NCI-H1694 treated with DMSO at 0.1 percent for 48 hours (cell line): ENCODE measurements at regions not wholly inside any gene's neighbourhood (a gene's known extent, or its start where the extent isn't known, plus 50 kb on each side); places are given as distances from the start of the nearest gene placed in this dataset.

Source experiments
- DNase-seq: peaks from one replicate; lab custom pipeline; 2025; lab: John Stamatoyannopoulos, UW

DNA sequence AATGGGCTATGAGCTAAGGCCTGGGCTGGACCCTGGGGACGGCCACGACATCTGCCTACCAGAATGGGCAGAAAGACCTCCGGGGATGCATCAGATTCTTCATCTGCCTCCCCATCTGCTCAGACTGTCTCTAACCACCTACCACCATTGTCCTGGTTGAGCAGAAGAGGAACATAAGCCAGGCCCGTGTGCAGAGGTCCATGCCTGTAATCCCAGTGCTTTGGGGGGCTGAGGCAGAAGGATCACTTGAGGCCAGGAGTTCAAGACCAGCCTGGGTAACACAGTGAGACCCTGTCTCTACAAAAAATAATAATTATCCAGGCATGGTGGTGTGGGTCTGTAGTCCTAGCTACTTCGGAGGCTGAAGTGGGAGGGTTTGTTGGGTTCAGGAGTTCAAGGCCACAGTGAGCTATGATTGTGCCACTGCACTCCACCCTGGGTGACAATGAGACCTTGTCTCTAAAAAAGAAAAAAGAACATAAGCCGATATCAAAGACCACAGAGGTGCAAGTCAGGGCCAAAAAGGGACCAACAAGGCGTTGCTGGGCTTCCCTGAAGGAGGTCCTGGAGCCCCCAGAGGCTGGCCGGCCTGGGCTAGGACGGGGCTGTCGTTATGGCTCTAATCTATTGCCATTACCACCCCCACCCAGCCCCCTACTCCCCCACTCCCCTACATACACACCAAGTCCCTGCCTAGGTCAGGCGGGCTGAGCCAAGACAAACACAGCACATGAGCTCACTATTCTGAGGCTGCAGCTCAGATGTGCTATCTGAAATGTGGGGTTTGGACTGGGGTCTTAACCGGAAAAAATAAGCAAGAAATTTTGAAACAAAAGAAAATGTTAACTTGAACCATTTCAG lies 239.2 kb upstream of the RAB4A start:
- DNase-seq: peak; percentile 33

- no peak for DNase-seq
Observed at GRCh38 chr1:229032375-229032774, 238.5 kb upstream of the RAB4A start.

- DNase-seq: no peak
Observed at GRCh38 chr1:229033480-229033879, 237.4 kb upstream of the RAB4A start.

- DNase-seq: no peak
Observed at GRCh38 chr1:229034342-229034741, 236.6 kb upstream of the RAB4A start.

GRCh38 chr1:229035054-229035747 lies 235.7 kb upstream of the RAB4A start:
- no peak for DNase-seq

- DNase-seq: no peak
Observed at GRCh38 chr1:229035748-229036082, 235.2 kb upstream of the RAB4A start.

DNA sequence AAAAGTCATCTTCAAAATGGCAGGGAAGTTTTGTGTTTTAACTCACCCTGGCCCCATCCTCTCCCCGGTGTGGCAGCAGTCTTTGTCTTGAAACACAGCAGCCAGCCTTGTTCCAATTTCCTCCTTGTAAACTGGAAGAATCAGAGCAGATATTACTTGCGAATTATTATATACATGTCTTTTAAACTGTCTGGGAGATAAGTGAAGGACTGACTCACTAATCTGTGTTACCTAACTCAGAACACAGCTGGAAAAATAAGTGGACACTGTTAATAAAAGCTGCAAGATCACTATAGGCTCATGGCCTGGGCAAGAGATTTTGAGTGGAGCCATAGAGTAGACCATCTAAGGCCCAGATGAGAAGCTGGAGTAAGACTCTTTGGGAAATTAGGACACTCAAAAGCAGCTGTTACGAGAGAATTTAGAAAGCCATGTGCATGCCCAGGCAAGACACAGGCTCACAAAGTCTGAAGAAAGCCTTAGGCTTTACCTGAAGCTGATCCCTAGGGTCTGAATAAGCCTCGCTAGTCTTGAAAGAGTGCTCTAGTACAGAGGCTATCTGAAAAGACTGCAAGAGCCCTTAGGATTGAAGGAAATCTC lies 233.0 kb upstream of the RAB4A start:
- DNase-seq: no peak

- DNase-seq: no peak
Observed at GRCh38 chr1:229040630-229041358, 230.1 kb upstream of the RAB4A start.

DNA sequence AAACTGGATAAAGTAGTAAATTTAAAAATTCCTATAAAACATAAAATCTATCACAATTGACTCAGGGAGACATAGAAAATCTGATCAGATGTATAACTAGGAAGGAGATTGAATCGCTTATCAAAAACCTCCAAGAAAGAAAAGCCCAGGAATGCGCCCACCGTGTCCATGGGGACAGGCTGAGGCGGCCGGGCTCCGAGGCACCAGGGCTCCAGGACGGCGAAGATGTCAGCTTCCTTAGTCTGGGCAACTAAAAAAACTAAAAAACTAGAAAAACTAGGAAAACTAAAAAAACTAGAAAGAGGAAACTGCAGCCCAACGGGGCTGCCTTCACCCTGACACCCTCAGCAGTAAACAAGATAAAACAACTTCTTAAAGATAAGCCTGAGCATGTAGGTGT lies 229.0 kb upstream of the RAB4A start:
- no peak for DNase-seq

DNA sequence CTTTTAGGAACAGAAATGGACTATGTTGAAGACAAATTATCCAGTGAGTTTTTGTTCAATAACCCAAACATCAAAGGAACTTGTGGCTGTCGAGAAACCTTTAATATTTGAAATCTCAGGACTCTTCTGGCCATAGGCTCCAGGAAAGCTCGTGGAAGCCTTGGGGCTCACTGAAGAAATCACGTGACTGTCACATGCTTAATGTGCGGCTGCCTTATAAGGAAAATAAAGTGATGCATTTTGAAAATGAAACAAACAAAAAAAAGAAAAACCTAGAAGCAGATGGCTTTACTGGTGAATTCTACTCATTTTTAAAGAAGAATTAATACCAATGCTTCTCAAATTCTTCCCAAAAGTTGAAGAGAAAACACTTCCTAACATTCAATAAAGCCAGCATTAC lies 228.4 kb upstream of the RAB4A start:
- DNase-seq: no peak

GRCh38 chr1:229043115-229043514 lies 227.8 kb upstream of the RAB4A start:
- no peak for DNase-seq

- no peak for DNase-seq
Observed at GRCh38 chr1:229046251-229046853, 224.6 kb upstream of the RAB4A start.

DNA sequence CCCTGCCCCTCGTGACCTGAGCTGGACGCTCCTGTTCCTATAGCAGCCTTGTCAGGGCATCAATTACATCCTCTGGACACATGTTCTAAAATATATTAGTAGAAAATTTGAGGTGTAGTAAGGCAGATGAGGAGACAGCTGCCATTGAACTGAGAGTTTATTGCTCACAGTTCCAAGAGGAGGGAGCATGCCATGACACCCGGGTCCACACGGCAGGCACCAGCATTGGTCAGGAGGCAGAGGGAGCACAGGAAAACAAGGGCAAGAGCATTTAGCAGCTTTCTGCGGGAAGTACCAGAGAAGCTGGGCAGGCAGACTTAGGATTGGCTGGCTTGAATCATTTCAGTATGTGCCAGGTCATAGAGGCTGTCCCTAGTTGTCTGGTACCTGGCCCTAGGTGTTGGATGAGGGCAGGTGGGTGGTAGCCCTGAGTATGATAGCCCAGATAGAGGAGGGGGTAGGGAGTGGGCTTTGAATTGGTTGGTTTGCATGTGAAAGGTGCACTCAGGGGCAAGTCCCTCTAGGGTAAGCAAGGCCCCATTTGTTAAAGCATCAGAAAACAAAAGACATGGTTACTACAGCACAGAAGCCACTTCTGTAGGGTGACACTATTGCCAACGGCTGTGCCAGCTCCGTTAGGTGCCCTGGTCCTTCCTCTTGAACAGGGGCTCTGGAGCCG lies 223.6 kb upstream of the RAB4A start:
- DNase-seq: no peak

DNA sequence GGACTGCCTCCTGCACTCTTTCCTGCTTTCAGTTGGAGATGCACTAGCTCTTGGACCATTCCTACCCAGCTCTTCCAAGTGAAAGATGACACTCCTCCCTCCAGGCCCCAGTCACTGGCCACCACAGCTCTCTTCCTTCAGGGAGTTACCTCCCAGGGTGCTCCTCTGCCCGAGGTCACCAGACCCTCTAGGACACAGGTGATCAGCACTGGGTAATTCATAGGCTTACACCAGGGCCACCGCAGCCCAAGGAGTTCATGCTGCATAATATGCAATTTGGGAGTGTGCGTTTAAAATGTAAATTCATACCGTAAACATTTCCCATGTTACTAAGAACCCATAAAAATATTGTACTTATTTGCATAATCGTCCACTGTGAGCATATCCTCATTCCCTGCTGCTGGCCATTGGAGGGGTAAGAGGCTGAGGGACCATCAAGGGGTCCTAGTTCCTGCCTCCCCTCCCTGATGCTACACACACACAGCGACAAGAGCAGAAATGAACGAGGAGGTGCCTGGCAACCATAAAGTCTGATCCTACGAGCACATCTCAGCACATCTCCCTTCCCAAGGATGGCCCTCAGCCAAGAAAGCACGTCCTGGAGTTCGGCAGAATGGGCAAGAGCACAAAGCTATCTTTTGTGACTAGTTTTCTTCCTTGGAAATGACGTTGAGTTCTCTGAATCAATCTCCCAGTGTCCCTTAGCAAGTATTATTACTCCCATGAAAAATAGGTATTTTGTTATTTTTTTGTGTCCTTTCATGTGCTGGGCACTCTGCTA lies 222.9 kb upstream of the RAB4A start:
- DNase-seq: no peak

- no peak for DNase-seq
Observed at GRCh38 chr1:229048896-229049295, 222.0 kb upstream of the RAB4A start.

DNA sequence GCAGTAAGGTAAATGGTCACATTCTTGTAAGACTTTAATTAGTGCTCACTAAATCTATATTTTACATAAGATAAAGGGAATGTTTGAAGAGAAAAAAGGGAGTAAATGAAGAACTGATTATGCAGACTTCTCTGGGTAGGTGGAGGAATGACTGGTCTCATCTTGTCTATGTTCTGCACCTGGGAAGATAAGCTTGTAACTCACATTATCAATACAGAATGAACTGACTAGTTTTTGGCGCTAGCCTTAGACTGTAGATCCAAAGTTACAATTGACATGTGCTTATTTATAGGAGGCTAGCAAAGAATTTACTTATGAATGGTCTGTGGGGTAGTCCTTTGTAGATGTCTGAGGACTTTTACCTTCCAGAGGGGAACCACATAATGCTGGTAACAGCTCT lies 214.9 kb upstream of the RAB4A start:
- no peak for DNase-seq

DNA sequence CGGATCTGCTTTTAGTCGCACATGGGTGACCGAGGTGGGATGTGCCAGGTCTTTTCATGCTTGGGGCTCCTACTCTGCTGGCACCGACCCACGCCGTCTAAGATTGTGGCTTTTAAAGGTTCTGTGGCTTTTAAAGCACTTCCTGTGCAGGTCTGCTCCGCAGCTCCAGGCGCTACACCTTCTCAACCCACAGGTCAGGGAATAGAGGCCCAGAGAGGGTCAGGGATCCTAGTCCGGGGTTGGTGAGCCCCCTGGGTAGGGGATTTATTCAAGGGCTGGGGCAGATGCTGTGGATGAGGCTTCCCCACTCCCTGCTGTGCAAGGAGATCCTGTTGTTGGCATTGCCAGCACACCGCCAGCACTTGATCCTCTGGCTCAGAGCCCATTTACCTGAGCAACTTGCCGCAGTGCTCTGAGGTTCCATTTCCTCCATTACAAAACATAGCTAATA lies 212.8 kb upstream of the RAB4A start:
- DNase-seq: peak; percentile 37

GRCh38 chr1:229058729-229059128 lies 212.2 kb upstream of the RAB4A start:
- no peak for DNase-seq

DNA sequence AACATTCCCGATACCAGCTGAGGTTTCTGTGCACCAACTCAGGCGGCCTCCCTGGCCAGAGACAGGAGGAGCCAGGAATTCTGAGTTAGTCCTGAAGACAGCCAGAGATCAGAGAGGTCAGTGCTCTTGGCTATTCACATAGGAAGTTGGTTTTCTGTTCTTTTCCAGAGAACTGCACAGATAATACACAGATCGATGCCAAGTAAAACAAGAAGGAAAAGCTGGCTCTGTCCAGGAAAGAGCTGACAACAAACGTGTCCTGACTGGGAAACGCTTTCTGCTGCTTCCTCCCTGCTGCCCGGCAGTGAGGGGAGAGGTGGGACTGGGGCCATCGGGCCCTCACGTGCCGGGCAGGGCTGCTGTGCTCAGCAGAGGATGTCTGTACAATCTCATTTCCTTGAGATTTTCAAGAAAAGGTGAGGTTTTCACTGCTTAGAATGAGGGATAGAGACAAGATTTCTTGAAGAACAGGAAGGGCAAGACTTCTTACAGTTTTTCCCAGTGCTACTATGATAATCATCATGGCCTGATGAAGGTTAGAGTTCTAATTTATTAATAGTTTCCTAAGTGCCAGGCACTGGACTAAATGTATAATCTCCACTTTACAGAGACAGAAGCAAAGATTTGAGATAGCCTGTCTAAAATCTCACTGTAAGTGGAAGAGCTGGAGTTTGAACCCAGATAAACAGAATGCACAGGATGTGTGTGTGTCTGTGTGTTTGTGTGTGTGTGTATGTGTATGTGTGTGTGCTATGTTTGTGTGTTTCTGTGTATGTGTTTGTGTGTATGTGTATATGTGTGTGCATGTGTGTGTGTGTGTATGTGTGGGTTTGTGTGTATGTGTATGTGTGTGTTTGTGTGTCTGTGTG lies 211.0 kb upstream of the RAB4A start:
- DNase-seq: no peak

- DNase-seq: no peak
Observed at GRCh38 chr1:229062135-229062534, 208.8 kb upstream of the RAB4A start.
